ENCODE measurements at regions not wholly inside any gene's neighbourhood (a gene's known extent, or its start where the extent isn't known, plus 50 kb on each side); places are given as distances from the start of the nearest gene placed in this dataset.

- intact Hi-C loops (cut with DNase I; ENCODE audit: low total_unique reads): no loop called here
- no peaks in the 10 kb centered on the region for H3K27me3 ChIP-seq
- no peak for TF ChIP-seq CTCF (IDR thresholded peaks at IDR 0.05)
Measured at GRCh38 chr2:31666878-31667277, 86.1 kb upstream of the SRD5A2 start.

GRCh38 chr2:31664949-31665724, 84.4 kb upstream of the SRD5A2 start:
- H3K9me3 ChIP-seq: no peaks in the 10 kb centered on the region
- TF ChIP-seq CTCF (IDR thresholded peaks at IDR 0.05): no peak

More at GRCh38 chr2:31666878-31667277, 86.1 kb upstream of the SRD5A2 start:
- Histone ChIP-seq H3K9me3 (no peaks in the 10 kb centered on the region), H3K36me3 (no peaks in the 10 kb centered on the region), H3K4me3 (no peak overlapping the region), H3K4me1 (no peaks in the 10 kb centered on the region), H3K27ac (no peak overlapping the region)
- no peak for DNase-seq

GRCh38 chr2:31660812-31661335, 80.1 kb upstream of the SRD5A2 start:
- Histone ChIP-seq H3K27ac (no peak overlapping the region), H3K36me3 (no peaks in the 10 kb centered on the region), H3K4me1 (no peaks in the 10 kb centered on the region), H3K9me3 (no peaks in the 10 kb centered on the region), H3K4me3 (no peak overlapping the region), H3K27me3 (no peaks in the 10 kb centered on the region)
- no peak for TF ChIP-seq CTCF (IDR thresholded peaks at IDR 0.05)
- intact Hi-C loops (cut with DNase I; ENCODE audit: low total_unique reads): no loop called here
- no peak for DNase-seq

More at GRCh38 chr2:31664949-31665724, 84.4 kb upstream of the SRD5A2 start:
- Histone ChIP-seq H3K36me3 (no peaks in the 10 kb centered on the region), H3K4me1 (no peaks in the 10 kb centered on the region), H3K27ac (no peak overlapping the region), H3K27me3 (no peaks in the 10 kb centered on the region), H3K4me3 (no peak overlapping the region)
- intact Hi-C loops (cut with DNase I; ENCODE audit: low total_unique reads): no loop called here
- no peak for DNase-seq

- H3K4me3 ChIP-seq: no peak overlapping the region
- H3K4me1 ChIP-seq: no peaks in the 10 kb centered on the region
- intact Hi-C loops (cut with DNase I; ENCODE audit: low total_unique reads): no loop called here
- H3K27ac ChIP-seq: no peak overlapping the region
- no peaks in the 10 kb centered on the region for H3K36me3 ChIP-seq
- DNase-seq: no peak
- no peaks in the 10 kb centered on the region for H3K9me3 ChIP-seq
- no peak for TF ChIP-seq CTCF (IDR thresholded peaks at IDR 0.05)
- no peaks in the 10 kb centered on the region for H3K27me3 ChIP-seq
Measured at GRCh38 chr2:31660165-31660564, 79.4 kb upstream of the SRD5A2 start.

- TF ChIP-seq CTCF (IDR thresholded peaks at IDR 0.05): no peak
- Histone ChIP-seq H3K4me3 (no peak overlapping the region), H3K27ac (no peak overlapping the region), H3K36me3 (no peaks in the 10 kb centered on the region), H3K27me3 (no peaks in the 10 kb centered on the region), H3K9me3 (no peaks in the 10 kb centered on the region), H3K4me1 (no peaks in the 10 kb centered on the region)
- no peak for DNase-seq
- intact Hi-C loops (cut with DNase I; ENCODE audit: low total_unique reads): no loop called here
Measured at GRCh38 chr2:31654241-31654640, 73.5 kb upstream of the SRD5A2 start.

Data from tibial artery (tissue), 4 donors.